Esophagus muscularis mucosa (tissue), 4 donors: ENCODE measurements at regions not wholly inside any gene's neighbourhood (a gene's known extent, or its start where the extent isn't known, plus 50 kb on each side); places are given as distances from the start of the nearest gene placed in this dataset.

Experiments
- DNase-seq: peaks from one replicate; pipeline ENCODE4 v3.0.0-alpha.2; 2017; ENCODE audit errors: extremely low spot score
- H3K27ac ChIP-seq, 4 donors: fragments of 200-600 bp; sonication (generic); replicated peaks in 1 of 4; 1 replicate in 3 of 4; 2 replicates in 1 of 4; pipeline ENCODE4 v1.5.1; 2016 to 2019; ENCODE audit warnings: mild to moderate bottlenecking in 1 of 4
- H3K27me3 ChIP-seq, 4 donors: fragments of 200-600 bp; sonication (generic); one replicate each; pipeline versions ENCODE4 v1.5.1 to v1.6.0; 2016 to 2019
- H3K36me3 ChIP-seq, 4 donors: fragments of 200-600 bp; sonication (generic); one replicate each; pipeline ENCODE4 v1.5.1; 2016 to 2019
- H3K4me1 ChIP-seq, 4 donors: fragments of 200-600 bp; sonication (generic); one replicate each; pipeline ENCODE4 v1.5.1; 2016 to 2019
- H3K4me3 ChIP-seq, 4 donors: fragments of 200-600 bp; sonication (generic); 1 replicate in 2 of 4; 2 replicates in 2 of 4; pipeline ENCODE4 v1.5.1; 2016 to 2019; ENCODE audit warnings: mild to moderate bottlenecking in 4 of 4, moderate library complexity in 1 of 4
- H3K9me3 ChIP-seq, 4 donors: fragments of 200-600 bp; sonication (generic); 1 replicate in 3 of 4; 2 replicates in 1 of 4; pipeline ENCODE4 v1.5.1; 2016 to 2019
- EP300 ChIP-seq: sonication (generic); formaldehyde crosslinking; IDR thresholded peaks from one replicate; pipeline ENCODE4 v1.6.1; 2017; ENCODE audit warnings: antibody characterized with exemption
- POLR2A ChIP-seq: fragments of 450-650 bp; IDR thresholded peaks from one replicate; pipeline ENCODE4 v1.6.1; 2017; ENCODE audit warnings: antibody characterized with exemption, moderate library complexity, mild to moderate bottlenecking, low read depth
- POLR2AphosphoS5 ChIP-seq, 2 donors: sonication (generic); formaldehyde crosslinking; IDR thresholded peaks; one replicate each; pipeline ENCODE4 v1.6.1; 2017; ENCODE audit warnings: antibody characterized with exemption in 2 of 2
- WGBS: methylation state at CpG from one replicate; pipeline ENCODE4 v1.1.5; 2018; 5-methylcytosine and 5-hydroxymethylcytosine counted together
- intact Hi-C: fragments of 100-400 bp; cut with DNase I; formaldehyde crosslinking; loops from one replicate; pipeline ENCODE4 v1.15.1; 2023
- TF ChIP-seq, protein P1 (sequence below), 3 experiments: fragments of 200-600 bp in 2 of 3; fragments of 450-650 bp in 1 of 3; sonication (generic) in 2 of 3; IDR thresholded peaks; one replicate each; pipeline ENCODE4 v1.5.1; 2017 to 2019; ENCODE audit warnings: antibody characterized with exemption in 3 of 3, mild to moderate bottlenecking in 2 of 3, moderate library complexity in 1 of 3

DNA sequence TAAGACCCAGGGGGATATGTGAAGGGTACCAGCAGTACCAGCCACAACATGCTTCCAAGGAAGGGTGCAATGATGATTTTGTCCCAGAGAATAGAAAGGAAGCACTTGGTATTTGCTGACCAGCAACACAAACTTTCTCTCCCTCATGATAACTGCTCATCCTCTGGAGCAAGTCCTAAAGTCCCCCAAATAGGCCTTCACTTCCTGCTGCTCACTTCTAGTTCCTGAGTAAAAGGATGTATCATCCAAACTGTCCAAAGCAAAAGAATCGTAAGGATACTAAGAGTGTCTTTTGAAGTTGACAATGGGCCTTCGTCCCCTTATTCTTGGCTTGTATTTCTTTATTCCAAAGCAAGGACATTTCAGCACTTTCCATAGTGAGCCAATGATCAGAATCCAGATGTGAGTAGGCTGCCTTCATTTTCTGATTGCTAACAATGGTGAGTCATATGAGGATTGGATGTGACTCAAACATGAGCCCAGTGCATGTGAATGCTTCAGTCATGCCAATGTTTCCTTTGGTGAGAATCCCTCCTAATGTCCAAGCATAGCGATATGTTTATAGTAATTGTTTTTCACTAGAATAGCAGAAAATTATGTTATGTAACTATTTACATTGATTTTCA lies 243.4 kb upstream of the POU2AF2 start:
- no peaks in the 10 kb centered on the region for H3K9me3 ChIP-seq
- 47% methylated on average over 3 of the region's 3 CpGs for WGBS
- DNase-seq: peak; percentile 78
- H3K4me1 ChIP-seq: peaks cover 0 to 20% (median 8%) of the 10 kb centered on the region in 4 donors
- intact Hi-C loops: no loop called here
- H3K36me3 ChIP-seq: no peaks in the 10 kb centered on the region
- H3K27ac ChIP-seq: no peak overlapping the region
- TF ChIP-seq EP300: no peak
- TF ChIP-seq, protein P1, sequence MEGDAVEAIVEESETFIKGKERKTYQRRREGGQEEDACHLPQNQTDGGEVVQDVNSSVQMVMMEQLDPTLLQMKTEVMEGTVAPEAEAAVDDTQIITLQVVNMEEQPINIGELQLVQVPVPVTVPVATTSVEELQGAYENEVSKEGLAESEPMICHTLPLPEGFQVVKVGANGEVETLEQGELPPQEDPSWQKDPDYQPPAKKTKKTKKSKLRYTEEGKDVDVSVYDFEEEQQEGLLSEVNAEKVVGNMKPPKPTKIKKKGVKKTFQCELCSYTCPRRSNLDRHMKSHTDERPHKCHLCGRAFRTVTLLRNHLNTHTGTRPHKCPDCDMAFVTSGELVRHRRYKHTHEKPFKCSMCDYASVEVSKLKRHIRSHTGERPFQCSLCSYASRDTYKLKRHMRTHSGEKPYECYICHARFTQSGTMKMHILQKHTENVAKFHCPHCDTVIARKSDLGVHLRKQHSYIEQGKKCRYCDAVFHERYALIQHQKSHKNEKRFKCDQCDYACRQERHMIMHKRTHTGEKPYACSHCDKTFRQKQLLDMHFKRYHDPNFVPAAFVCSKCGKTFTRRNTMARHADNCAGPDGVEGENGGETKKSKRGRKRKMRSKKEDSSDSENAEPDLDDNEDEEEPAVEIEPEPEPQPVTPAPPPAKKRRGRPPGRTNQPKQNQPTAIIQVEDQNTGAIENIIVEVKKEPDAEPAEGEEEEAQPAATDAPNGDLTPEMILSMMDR (IDR thresholded peaks at IDR 0.05): no peak
- TF ChIP-seq POLR2A: no peak
- peak in 1 of 2 donors; percentile 42 for TF ChIP-seq POLR2AphosphoS5 (IDR thresholded peaks at IDR 0.05)
- H3K4me3 ChIP-seq: no peak overlapping the region
- no peaks in the 10 kb centered on the region for H3K27me3 ChIP-seq

DNA sequence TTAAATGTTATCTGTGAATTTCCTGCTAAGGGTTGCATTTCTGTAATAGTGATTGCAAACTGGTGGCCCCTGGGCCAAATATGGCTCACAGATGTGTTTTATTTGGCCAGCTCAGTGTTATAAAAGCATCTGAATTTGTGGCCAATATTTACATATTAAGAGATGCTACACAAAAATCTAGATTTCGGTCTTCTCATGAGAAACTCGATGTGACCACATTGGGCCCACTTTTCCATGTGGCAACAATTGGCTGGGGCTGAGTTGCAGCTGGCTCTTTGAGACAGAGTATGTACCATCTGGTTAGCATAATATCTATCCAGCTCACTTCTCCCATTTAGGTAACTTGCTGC lies 244.5 kb upstream of the POU2AF2 start:
- Histone ChIP-seq H3K36me3 (no peaks in the 10 kb centered on the region), H3K27ac (no peak overlapping the region), H3K4me1 (peaks cover 0 to 20% (median 8%) of the 10 kb centered on the region in 4 donors), H3K4me3 (no peak overlapping the region), H3K27me3 (no peaks in the 10 kb centered on the region), H3K9me3 (no peaks in the 10 kb centered on the region)
- peak; percentile 74 for DNase-seq
- intact Hi-C loops: no loop called here
- WGBS: 90% methylated on average over 2 of the region's 2 CpGs
- TF ChIP-seq EP300: no peak
- no peak for TF ChIP-seq POLR2A
- TF ChIP-seq, protein P1 (IDR thresholded peaks at IDR 0.05): no peak
- no peak for TF ChIP-seq POLR2AphosphoS5 (IDR thresholded peaks at IDR 0.05)

DNA sequence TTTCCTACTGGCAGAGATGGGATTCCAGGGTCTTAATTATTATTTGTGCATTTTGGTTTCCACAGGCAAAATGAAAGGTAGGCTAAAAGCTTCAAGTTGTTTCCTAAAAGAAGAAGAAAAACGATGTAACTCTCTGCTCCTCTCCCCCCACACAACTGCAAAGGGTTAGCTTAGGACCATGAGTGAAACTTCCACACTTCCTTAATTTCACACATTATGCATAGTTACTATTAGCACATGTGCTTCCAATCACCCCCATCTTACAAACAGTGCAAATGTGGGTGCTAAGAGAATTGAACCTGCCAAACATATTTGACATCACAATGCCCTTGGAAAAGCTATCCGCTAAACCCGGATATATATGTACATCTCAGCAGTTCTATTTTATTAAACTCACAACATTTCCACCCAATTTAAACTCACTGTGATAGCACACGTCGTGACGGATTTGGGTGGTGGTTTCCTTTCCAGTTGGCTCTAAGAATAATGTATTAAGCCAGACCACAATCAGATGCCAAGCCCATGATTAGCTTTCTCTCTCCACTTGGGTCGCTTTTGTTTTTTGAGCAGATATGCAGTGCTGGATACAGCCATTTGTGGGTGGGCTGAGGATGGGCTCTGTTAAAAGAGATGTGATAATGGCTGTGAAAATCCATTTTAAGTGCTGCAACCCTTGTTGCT lies 245.0 kb upstream of the POU2AF2 start:
- peak; percentile 62 for DNase-seq
- H3K27ac ChIP-seq: no peak overlapping the region
- no peak overlapping the region for H3K4me3 ChIP-seq
- no peaks in the 10 kb centered on the region for H3K36me3 ChIP-seq
- WGBS: 72% methylated on average over 7 of the region's 7 CpGs
- H3K4me1 ChIP-seq: peaks cover 0 to 16% (median 7%) of the 10 kb centered on the region in 4 donors
- no peaks in the 10 kb centered on the region for H3K27me3 ChIP-seq
- TF ChIP-seq, protein P1 (IDR thresholded peaks at IDR 0.05): no peak
- H3K9me3 ChIP-seq: no peaks in the 10 kb centered on the region
- intact Hi-C loops: no loop called here

DNA sequence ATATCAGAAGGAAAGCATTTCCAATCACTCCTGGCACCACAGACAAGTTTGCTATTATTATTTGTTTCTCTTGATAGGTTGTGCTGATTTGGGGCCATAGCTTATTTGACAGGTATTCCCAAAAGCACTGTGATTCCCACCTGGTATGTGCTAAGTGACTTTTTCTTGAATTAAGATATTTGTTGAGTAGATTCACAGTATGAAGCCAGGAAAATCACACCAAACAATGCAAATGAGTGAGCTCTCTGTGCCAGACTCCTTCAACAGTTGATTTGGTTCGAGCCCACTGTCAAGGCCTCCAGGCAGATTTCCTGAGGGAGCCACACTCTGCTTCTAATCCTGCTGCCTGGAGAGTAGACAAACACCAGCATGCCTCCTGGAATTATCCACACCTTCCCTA lies 253.0 kb upstream of the POU2AF2 start:
- H3K4me3 ChIP-seq: no peak overlapping the region
- peaks cover 9 to 37% (median 34%) of the 10 kb centered on the region in 4 donors for H3K4me1 ChIP-seq
- no peak for DNase-seq
- H3K27me3 ChIP-seq: no peaks in the 10 kb centered on the region
- no peaks in the 10 kb centered on the region for H3K9me3 ChIP-seq
- intact Hi-C loops: no loop called here
- no peaks in the 10 kb centered on the region for H3K36me3 ChIP-seq
- H3K27ac ChIP-seq: peak overlapping the region in 2 of 4 donors; percentile 37 to 44
- TF ChIP-seq POLR2A: no peak
- no peak for TF ChIP-seq EP300
- TF ChIP-seq, protein P1 (IDR thresholded peaks at IDR 0.05): no peak
- TF ChIP-seq POLR2AphosphoS5 (IDR thresholded peaks at IDR 0.05): no peak
- WGBS: 89% methylated on average over 1 of the region's 1 CpG
